Subcutaneous abdominal adipose tissue (tissue), 5 donors: ENCODE measurements at regions not wholly inside any gene's neighbourhood (a gene's known extent, or its start where the extent isn't known, plus 50 kb on each side); places are given as distances from the start of the nearest gene placed in this dataset.
"Not testable (repeated sequence)": the region's sequence is repeated elsewhere in the genome, so short reads cannot be mapped to it uniquely, and the experiment has no call there.

ENCODE experiments used
- H3K27ac ChIP-seq: one replicate; pipeline ENCODE4 v1.7.0; 2013; ENCODE audit warnings: low read depth, mild to moderate bottlenecking, inconsistent platforms, low read length, moderate library complexity
- H3K27me3 ChIP-seq, 5 donors: one replicate each; pipeline ENCODE4 v1.7.0; 2013; ENCODE audit warnings: low read length in 5 of 5, inconsistent platforms in 1 of 5; ENCODE audit not compliant: control insufficient read depth in 5 of 5, insufficient read depth in 4 of 5
- H3K36me3 ChIP-seq, 5 donors: one replicate each; pipeline ENCODE4 v1.7.0; 2013; ENCODE audit warnings: low read length in 5 of 5; ENCODE audit not compliant: control insufficient read depth in 5 of 5, insufficient read depth in 5 of 5
- H3K4me1 ChIP-seq, 5 donors: one replicate each; pipeline ENCODE4 v1.7.0; 2013; ENCODE audit warnings: low read length in 5 of 5, mild to moderate bottlenecking in 3 of 5, moderate library complexity in 1 of 5; ENCODE audit not compliant: control insufficient read depth in 5 of 5, insufficient read depth in 5 of 5
- H3K4me3 ChIP-seq, 5 donors: one replicate each; pipeline ENCODE4 v1.7.0; 2013; ENCODE audit warnings: low read length in 5 of 5, low read depth in 1 of 5
- H3K9ac ChIP-seq, 5 donors: one replicate each; pipeline ENCODE4 v1.7.0; 2013; ENCODE audit warnings: low read length in 5 of 5, mild to moderate bottlenecking in 4 of 5, moderate library complexity in 3 of 5
- H3K9me3 ChIP-seq, 5 donors: one replicate each; pipeline ENCODE4 v1.7.0; 2013; ENCODE audit warnings: low read length in 5 of 5; ENCODE audit not compliant: control insufficient read depth in 5 of 5
- donor health status: healthy.
- donor health status: healthy.
- donor health status: healthy.
- donor health status: healthy.
- donor health status: healthy.

- H3K36me3 ChIP-seq, result no peaks in the 10 kb centered on the region
- peaks cover 0 to 4% (median 0%) of the 10 kb centered on the region in 5 donors for H3K9me3 ChIP-seq
- H3K9ac ChIP-seq, result no peak overlapping the region
- peaks cover 0 to 10% (median 7%) of the 10 kb centered on the region in 5 donors for H3K4me1 ChIP-seq
- no peaks in the 10 kb centered on the region for H3K27me3 ChIP-seq
- no peak overlapping the region for H3K4me3 ChIP-seq
- no peak overlapping the region for H3K27ac ChIP-seq
Observed at GRCh38 chr6:76881414-76881813, 581.9 kb downstream of the HTR1B start.

- Histone ChIP-seq H3K27me3 (no peaks in the 10 kb centered on the region), H3K9me3 (peaks cover 0 to 4% (median 0%) of the 10 kb centered on the region in 5 donors), H3K9ac (no peak overlapping the region), H3K4me1 (no peaks in the 10 kb centered on the region), H3K36me3 (no peaks in the 10 kb centered on the region), H3K4me3 (no peak overlapping the region), H3K27ac (no peak overlapping the region)
Observed at GRCh38 chr6:76876922-76877553, 586.3 kb downstream of the HTR1B start.

- not testable (repeated sequence) for H3K27me3 ChIP-seq, H3K4me3 ChIP-seq, H3K4me1 ChIP-seq, H3K27ac ChIP-seq, H3K36me3 ChIP-seq, H3K9me3 ChIP-seq, H3K9ac ChIP-seq
Observed at GRCh38 chr6:76876430-76876829, 586.9 kb downstream of the HTR1B start.

GRCh38 chr6:76867182-76867581 is 596.1 kb downstream of the HTR1B start:
- no peaks in the 10 kb centered on the region for H3K9me3 ChIP-seq
- no peak overlapping the region for H3K9ac ChIP-seq
- no peaks in the 10 kb centered on the region for H3K4me1 ChIP-seq
- no peaks in the 10 kb centered on the region for H3K27me3 ChIP-seq
- no peaks in the 10 kb centered on the region for H3K36me3 ChIP-seq
- no peak overlapping the region for H3K4me3 ChIP-seq
- H3K27ac ChIP-seq, result no peak overlapping the region

- Histone ChIP-seq H3K27me3 (no peaks in the 10 kb centered on the region), H3K36me3 (no peaks in the 10 kb centered on the region), H3K27ac (no peak overlapping the region), H3K9me3 (no peaks in the 10 kb centered on the region), H3K9ac (no peak overlapping the region), H3K4me1 (no peaks in the 10 kb centered on the region), H3K4me3 (no peak overlapping the region)
Observed at GRCh38 chr6:76866091-76866915, 597.0 kb downstream of the HTR1B start.

GRCh38 chr6:76862936-76863335 is 600.4 kb downstream of the HTR1B start:
- no peaks in the 10 kb centered on the region for H3K4me1 ChIP-seq
- no peak overlapping the region for H3K4me3 ChIP-seq
- no peak overlapping the region for H3K9ac ChIP-seq
- no peak overlapping the region for H3K27ac ChIP-seq
- H3K9me3 ChIP-seq, result no peaks in the 10 kb centered on the region
- no peaks in the 10 kb centered on the region for H3K36me3 ChIP-seq
- H3K27me3 ChIP-seq, result no peaks in the 10 kb centered on the region

- Histone ChIP-seq H3K4me1 (no peaks in the 10 kb centered on the region), H3K36me3 (no peaks in the 10 kb centered on the region), H3K27me3 (no peaks in the 10 kb centered on the region), H3K9me3 (no peaks in the 10 kb centered on the region), H3K27ac (no peak overlapping the region), H3K4me3 (no peak overlapping the region), H3K9ac (no peak overlapping the region)
Observed at GRCh38 chr6:76861403-76861802, 601.9 kb downstream of the HTR1B start.

- H3K4me3 ChIP-seq, result no peak overlapping the region
Observed at GRCh38 chr6:76856065-76856464, 607.2 kb downstream of the HTR1B start.

GRCh38 chr6:76852776-76853175 is 610.5 kb downstream of the HTR1B start:
- Histone ChIP-seq H3K27me3 (no peaks in the 10 kb centered on the region), H3K4me1 (no peaks in the 10 kb centered on the region), H3K4me3 (no peak overlapping the region), H3K9ac (no peak overlapping the region), H3K27ac (no peak overlapping the region), H3K36me3 (no peaks in the 10 kb centered on the region), H3K9me3 (no peaks in the 10 kb centered on the region)

More at GRCh38 chr6:76856065-76856464, 607.2 kb downstream of the HTR1B start:
- no peak overlapping the region for H3K9ac ChIP-seq
- H3K4me1 ChIP-seq, result no peaks in the 10 kb centered on the region
- no peaks in the 10 kb centered on the region for H3K36me3 ChIP-seq
- no peaks in the 10 kb centered on the region for H3K27me3 ChIP-seq
- no peaks in the 10 kb centered on the region for H3K9me3 ChIP-seq
- no peak overlapping the region for H3K27ac ChIP-seq

- H3K27me3 ChIP-seq, H3K9me3 ChIP-seq, H3K27ac ChIP-seq, H3K4me1 ChIP-seq, H3K36me3 ChIP-seq, H3K4me3 ChIP-seq, H3K9ac ChIP-seq: not testable (repeated sequence)
Observed at GRCh38 chr6:76849274-76849970, 613.9 kb downstream of the HTR1B start.
